Body of pancreas (tissue), 4 donors: ENCODE measurements at regions not wholly inside any gene's neighbourhood (a gene's known extent, or its start where the extent isn't known, plus 50 kb on each side); places are given as distances from the start of the nearest gene placed in this dataset.

Source experiments
- ATAC-seq: fragments of 150-250 bp; one replicate; pipeline ENCODE4 v1.9.1; 2016
- DNase-seq, 4 donors: peaks; one replicate each; pipeline ENCODE4 v3.0.0-alpha.2; 2019
- H3K27ac ChIP-seq, 4 donors: fragments of 200-600 bp; sonication (generic); 1 replicate in 3 of 4; 2 replicates in 1 of 4; pipeline versions ENCODE4 v1.5.1 to v1.6.1; 2016 to 2019; ENCODE audit warnings: mild to moderate bottlenecking in 1 of 4, mixed read lengths in 1 of 4, moderate library complexity in 1 of 4
- H3K27me3 ChIP-seq, 2 donors: fragments of 200-600 bp; sonication (generic); one replicate each; pipeline ENCODE4 v1.6.0; 2016; ENCODE audit warnings: mild to moderate bottlenecking in 1 of 2
- H3K36me3 ChIP-seq, 2 donors: fragments of 200-600 bp; sonication (generic); replicated peaks in 1 of 2; 2 replicates each; pipeline ENCODE4 v1.5.1; 2016; ENCODE audit warnings: low read depth in 2 of 2; ENCODE audit not compliant: insufficient read depth in 1 of 2
- H3K4me1 ChIP-seq: fragments of 200-600 bp; sonication (generic); one replicate; pipeline ENCODE4 v1.6.0; 2016
- H3K4me3 ChIP-seq, 2 donors: fragments of 200-600 bp; sonication (generic); 1 replicate in 1 of 2; 2 replicates in 1 of 2; pipeline ENCODE4 v1.5.1; 2016 to 2019
- H3K9me3 ChIP-seq, 3 donors: fragments of 200-600 bp; sonication (generic); 1 replicate in 2 of 3; 2 replicates in 1 of 3; pipeline ENCODE4 v1.5.1; 2016
- POLR2A ChIP-seq, 3 donors: fragments of 450-650 bp; IDR thresholded peaks; one replicate each; pipeline ENCODE4 v1.6.1; 2016; ENCODE audit warnings: antibody characterized with exemption in 3 of 3, mild to moderate bottlenecking in 2 of 3
- WGBS, 2 donors: methylation state at CpG; one replicate each; pipeline ENCODE4 v1.1.5; 2017; 5-methylcytosine and 5-hydroxymethylcytosine counted together
- intact Hi-C: fragments of 100-400 bp; cut with DNase I; formaldehyde crosslinking; loops from one replicate; pipeline ENCODE4 v1.15.1; 2023
- TF ChIP-seq, protein P1 (sequence below), 7 experiments: fragments of 450-650 bp in 4 of 7; fragments of 200-600 bp in 3 of 7; sonication (generic) in 3 of 7; IDR thresholded peaks; one replicate each; pipeline ENCODE4 v1.5.1; 2016 to 2019; ENCODE audit warnings: antibody characterized with exemption in 7 of 7

DNA sequence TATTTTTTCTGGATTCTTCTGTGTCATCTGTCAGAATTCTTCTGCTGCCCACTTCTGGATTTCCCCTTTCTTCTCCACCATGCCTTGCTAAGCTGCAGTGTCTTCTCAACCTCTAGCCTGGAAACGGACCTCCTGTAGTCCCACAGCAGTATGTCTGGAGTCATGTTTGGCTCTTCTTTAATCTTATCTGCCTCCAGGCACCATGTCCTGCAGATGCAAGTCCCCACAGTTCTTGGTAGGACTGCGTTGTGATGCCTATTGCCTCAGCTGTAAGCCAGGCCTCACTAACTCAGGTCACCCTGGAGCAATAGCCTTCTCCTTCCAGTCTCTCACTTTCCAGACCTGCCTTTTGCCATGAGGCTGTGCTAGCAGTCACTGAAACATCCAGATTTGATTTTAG is 268.3 kb downstream of the POM121L12 start:
- no peak for TF ChIP-seq POLR2A (IDR thresholded peaks at IDR 0.05)
- TF ChIP-seq, protein P1, sequence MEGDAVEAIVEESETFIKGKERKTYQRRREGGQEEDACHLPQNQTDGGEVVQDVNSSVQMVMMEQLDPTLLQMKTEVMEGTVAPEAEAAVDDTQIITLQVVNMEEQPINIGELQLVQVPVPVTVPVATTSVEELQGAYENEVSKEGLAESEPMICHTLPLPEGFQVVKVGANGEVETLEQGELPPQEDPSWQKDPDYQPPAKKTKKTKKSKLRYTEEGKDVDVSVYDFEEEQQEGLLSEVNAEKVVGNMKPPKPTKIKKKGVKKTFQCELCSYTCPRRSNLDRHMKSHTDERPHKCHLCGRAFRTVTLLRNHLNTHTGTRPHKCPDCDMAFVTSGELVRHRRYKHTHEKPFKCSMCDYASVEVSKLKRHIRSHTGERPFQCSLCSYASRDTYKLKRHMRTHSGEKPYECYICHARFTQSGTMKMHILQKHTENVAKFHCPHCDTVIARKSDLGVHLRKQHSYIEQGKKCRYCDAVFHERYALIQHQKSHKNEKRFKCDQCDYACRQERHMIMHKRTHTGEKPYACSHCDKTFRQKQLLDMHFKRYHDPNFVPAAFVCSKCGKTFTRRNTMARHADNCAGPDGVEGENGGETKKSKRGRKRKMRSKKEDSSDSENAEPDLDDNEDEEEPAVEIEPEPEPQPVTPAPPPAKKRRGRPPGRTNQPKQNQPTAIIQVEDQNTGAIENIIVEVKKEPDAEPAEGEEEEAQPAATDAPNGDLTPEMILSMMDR (IDR thresholded peaks at IDR 0.05): no peak
- no peaks in the 10 kb centered on the region for H3K27me3 ChIP-seq
- ATAC-seq (no peak), DNase-seq (no peak)
- intact Hi-C loops: no loop called here
- H3K9me3 ChIP-seq: no peaks in the 10 kb centered on the region
- H3K4me1 ChIP-seq: no peaks in the 10 kb centered on the region
- H3K27ac ChIP-seq: no peak overlapping the region
- 46 to 52% methylated on average over 2 of the region's 2 CpGs for WGBS, 2 donors
- no peaks in the 10 kb centered on the region for H3K36me3 ChIP-seq
- no peak overlapping the region for H3K4me3 ChIP-seq

DNA sequence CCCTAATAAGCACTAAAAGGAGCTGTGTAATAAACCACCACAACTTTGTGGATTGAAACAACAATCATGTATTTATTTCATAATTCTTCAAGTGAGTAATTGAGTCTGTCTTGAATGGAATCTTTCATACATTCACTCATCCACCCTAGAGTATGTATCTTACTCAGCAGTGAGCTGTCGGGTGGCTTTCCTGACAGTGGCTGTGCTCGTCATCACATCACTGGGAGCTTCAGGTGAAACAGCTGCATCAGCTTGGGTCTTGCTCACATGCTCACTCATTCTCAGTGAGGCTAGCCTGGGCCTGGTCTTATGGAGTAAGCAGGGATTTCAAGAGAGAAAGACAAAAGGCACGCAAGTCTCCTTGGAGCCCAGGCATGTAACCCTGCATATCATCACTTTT is 271.4 kb downstream of the POM121L12 start:
- intact Hi-C loops: no loop called here
- no peaks in the 10 kb centered on the region for H3K36me3 ChIP-seq
- WGBS, 2 donors: 60 to 73% methylated on average over 3 of the region's 3 CpGs
- H3K27me3 ChIP-seq: no peaks in the 10 kb centered on the region
- no peaks in the 10 kb centered on the region for H3K4me1 ChIP-seq
- no peak overlapping the region for H3K4me3 ChIP-seq
- TF ChIP-seq POLR2A (IDR thresholded peaks at IDR 0.05): no peak
- TF ChIP-seq, protein P1 (IDR thresholded peaks at IDR 0.05): no peak
- ATAC-seq (no peak), DNase-seq (no peak)
- H3K9me3 ChIP-seq: no peaks in the 10 kb centered on the region
- H3K27ac ChIP-seq: no peak overlapping the region

DNA sequence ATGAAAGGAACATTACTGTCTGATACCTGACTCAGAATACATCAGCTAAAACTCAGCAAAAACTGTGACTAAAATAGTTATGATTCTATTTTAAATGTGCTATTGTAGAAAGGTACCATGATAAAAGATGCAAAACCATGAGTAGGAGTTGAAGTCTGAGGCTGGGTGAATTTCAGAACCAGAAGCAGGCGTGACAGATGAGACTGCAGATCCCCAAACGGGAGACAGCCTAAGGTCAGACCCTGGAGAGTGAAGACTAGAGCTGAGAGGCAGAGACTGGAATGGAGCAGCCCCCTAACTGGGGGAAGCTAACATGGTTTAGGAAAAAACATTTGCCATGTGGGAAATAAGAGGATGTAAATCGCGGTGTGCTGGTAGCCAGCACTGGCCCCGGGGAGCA is 275.8 kb downstream of the POM121L12 start:
- DNase-seq: no peak
- 31 to 38% methylated on average over 5 of the region's 5 CpGs for WGBS, 2 donors
- intact Hi-C loops: no loop called here
- H3K4me3 ChIP-seq: no peak overlapping the region
- no peak for TF ChIP-seq POLR2A (IDR thresholded peaks at IDR 0.05)
- TF ChIP-seq, protein P1 (IDR thresholded peaks at IDR 0.05): no peak
- no peaks in the 10 kb centered on the region for H3K4me1 ChIP-seq
- H3K27me3 ChIP-seq: no peaks in the 10 kb centered on the region
- ATAC-seq: no peak
- no peaks in the 10 kb centered on the region for H3K9me3 ChIP-seq
- H3K27ac ChIP-seq: no peak overlapping the region
- no peaks in the 10 kb centered on the region for H3K36me3 ChIP-seq

DNA sequence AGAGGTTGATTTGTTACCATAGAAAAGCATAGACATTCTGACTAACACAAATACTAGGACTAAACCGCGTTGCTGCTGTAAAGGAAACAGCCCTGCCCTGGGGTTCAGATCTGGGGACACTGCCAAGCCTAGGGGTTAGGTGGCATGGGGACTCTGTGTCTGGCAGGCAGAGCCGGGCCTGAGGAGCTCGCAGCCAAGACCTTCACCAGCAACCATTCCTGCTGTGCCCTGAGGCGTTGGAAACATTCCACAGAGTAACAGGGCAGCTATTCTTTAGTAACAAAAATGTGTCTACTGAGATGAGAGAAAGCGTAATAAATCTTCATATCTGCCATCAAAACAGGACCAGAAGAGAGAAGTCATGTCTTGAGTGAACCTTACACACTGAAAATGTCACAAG is 280.5 kb downstream of the POM121L12 start:
- Histone ChIP-seq H3K4me1 (no peaks in the 10 kb centered on the region), H3K27me3 (no peaks in the 10 kb centered on the region), H3K36me3 (no peaks in the 10 kb centered on the region), H3K4me3 (no peak overlapping the region), H3K9me3 (no peaks in the 10 kb centered on the region), H3K27ac (no peak overlapping the region)
- 41 to 50% methylated on average over 6 of the region's 6 CpGs for WGBS, 2 donors
- intact Hi-C loops: no loop called here
- DNase-seq (peak in 1 of 4 donors; percentile 7), ATAC-seq (no peak)
- TF ChIP-seq, protein P1 (IDR thresholded peaks at IDR 0.05): no peak
- TF ChIP-seq POLR2A (IDR thresholded peaks at IDR 0.05): no peak

DNA sequence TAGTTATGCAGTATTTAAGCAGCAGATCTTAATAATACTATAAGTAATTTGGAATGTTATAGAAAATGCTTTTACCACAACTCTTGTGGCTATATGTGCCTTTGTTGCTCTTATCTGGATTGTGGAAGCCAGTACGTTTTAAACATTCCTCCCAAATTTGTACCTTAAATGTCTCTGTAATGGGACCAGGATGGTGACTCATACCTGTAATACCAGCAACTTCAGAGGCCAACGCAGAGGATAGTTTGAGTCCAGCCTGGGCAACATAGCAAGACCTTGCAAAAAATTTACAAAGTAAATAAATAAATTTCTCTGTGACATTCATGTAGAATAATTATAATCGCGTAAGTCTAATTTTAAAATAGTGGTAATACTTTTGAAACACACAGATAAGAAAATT is 283.1 kb downstream of the POM121L12 start:
- TF ChIP-seq, protein P1 (IDR thresholded peaks at IDR 0.05): no peak
- TF ChIP-seq POLR2A (IDR thresholded peaks at IDR 0.05): no peak
- no peak for DNase-seq
- WGBS, 2 donors: 68% methylated on average over 4 of the region's 4 CpGs
- ATAC-seq: no peak
- Histone ChIP-seq H3K27me3 (no peaks in the 10 kb centered on the region), H3K4me1 (no peaks in the 10 kb centered on the region), H3K36me3 (no peaks in the 10 kb centered on the region), H3K4me3 (no peak overlapping the region), H3K27ac (no peak overlapping the region), H3K9me3 (no peaks in the 10 kb centered on the region)
- intact Hi-C loops: no loop called here
